Caco-2 (cell line): ENCODE measurements at regions not wholly inside any gene's neighbourhood (a gene's known extent, or its start where the extent isn't known, plus 50 kb on each side); places are given as distances from the start of the nearest gene placed in this dataset.
A peak's percentile ranks its signal among the peaks of the same experiment; 100 is the strongest.
"Not testable (repeated sequence)": the region's sequence is repeated elsewhere in the genome, so short reads cannot be mapped to it uniquely, and the experiment has no call there.

ENCODE experiments used
- BruUV-seq: library from RNA; stranded (reverse); fragments of 400-500 nt; replicated peaks from 2 replicates; lab custom pipeline; 2021; lab: Mats Ljungman, UMichigan
- CTCF ChIA-PET: fragments of 300-600 bp; sonication (Branson Sonifier 250); formaldehyde crosslinking; loops from one replicate; lab custom pipeline; 2022; ENCODE audit warnings: antibody characterized with exemption; lab: Charles Lee
- POLR2A ChIA-PET: fragments of 300-600 bp; sonication (Branson Sonifier 250); formaldehyde crosslinking; loops from one replicate; lab custom pipeline; 2022; ENCODE audit warnings: antibody characterized with exemption; lab: Charles Lee
- DNase-seq, 2 experiments: peaks; one replicate each; pipeline versions ENCODE4 v3.0.0 to v3.0.0-alpha.2; 2020 to 2022
- H3K27me3 ChIP-seq: replicated peaks from 2 replicates; pipeline ENCODE4 v1.6.0; 2011; ENCODE audit warnings: low read length; ENCODE audit not compliant: control insufficient read depth, insufficient read depth
- H3K36me3 ChIP-seq: 2 replicates; pipeline ENCODE4 v1.5.1; 2011; ENCODE audit warnings: low read length; ENCODE audit not compliant: control insufficient read depth, insufficient read depth
- H3K4me1 ChIP-seq: fragments of 250-450 bp; sonication (Bioruptor Pico); 2 replicates; pipeline ENCODE4 v1.5.1; 2020; ENCODE audit warnings: mild to moderate bottlenecking
- H3K4me3 ChIP-seq: 2 replicates; pipeline ENCODE4 v1.5.1; 2011; ENCODE audit warnings: low read depth, mild to moderate bottlenecking, control low read depth, low read length
- H3K9me3 ChIP-seq: fragments of 250-450 bp; sonication (Bioruptor Pico); 2 replicates; pipeline ENCODE4 v1.5.1; 2020; ENCODE audit warnings: mild to moderate bottlenecking, moderate library complexity
- H3K27ac Mint-ChIP-seq: one replicate; pipeline ENCODE4 v1.8.0; 2022; ENCODE audit warnings: mixed read lengths; ENCODE audit not compliant: unreplicated experiment
- H3K27me3 Mint-ChIP-seq: one replicate; pipeline ENCODE4 v1.8.0; 2022; ENCODE audit warnings: mixed read lengths; ENCODE audit not compliant: insufficient read depth, unreplicated experiment
- H3K36me3 Mint-ChIP-seq: one replicate; pipeline ENCODE4 v1.8.0; 2022; ENCODE audit warnings: mild to moderate bottlenecking, mixed read lengths; ENCODE audit not compliant: insufficient read depth, unreplicated experiment
- H3K4me1 Mint-ChIP-seq: one replicate; pipeline ENCODE4 v1.8.0; 2022; ENCODE audit warnings: low read depth, mixed read lengths; ENCODE audit not compliant: unreplicated experiment
- H3K4me3 Mint-ChIP-seq: one replicate; pipeline ENCODE4 v1.8.0; 2022; ENCODE audit warnings: mild to moderate bottlenecking, moderate library complexity, mixed read lengths; ENCODE audit not compliant: unreplicated experiment
- H3K9me3 Mint-ChIP-seq: one replicate; pipeline ENCODE4 v1.8.0; 2022; ENCODE audit warnings: mixed read lengths; ENCODE audit not compliant: unreplicated experiment
- CTCF ChIP-seq, 2 experiments: fragments of 200-600 bp in 1 of 2; IDR thresholded peaks; 1 replicate in 1 of 2; 2 replicates in 1 of 2; pipeline versions ENCODE4 v1.5.1 to v1.8.0; 2011 to 2022; ENCODE audit warnings: antibody characterized with exemption in 1 of 2, control low read depth in 1 of 2, inconsistent platforms in 1 of 2, low read depth in 1 of 2, low read length in 1 of 2, mild to moderate bottlenecking in 1 of 2, moderate library complexity in 1 of 2; ENCODE audit not compliant: insufficient read depth in 1 of 2, severe bottlenecking in 1 of 2, unreplicated experiment in 1 of 2
- intact Hi-C: fragments of 100-400 bp; cut with micrococcal nuclease; formaldehyde crosslinking; loops from one replicate; pipeline ENCODE4 v1.10.0; 2022; ENCODE audit not compliant: unreplicated experiment

- H3K9me3 Mint-ChIP-seq = peaks cover 28% of the 10 kb centered on the region
- no TSS peak for BruUV-seq
- H3K4me3 Mint-ChIP-seq = no peak overlapping the region
- Histone ChIP-seq H3K27me3 (no peaks in the 10 kb centered on the region), H3K4me1 (peaks cover 5% of the 10 kb centered on the region; the same call in 1 of the 2 replicates), H3K36me3 (no peaks in the 10 kb centered on the region), H3K9me3 (0 out of 2 replicates have a peak, but pooled peaks cover 4% of the 10 kb centered on the region), H3K4me3 (no peak overlapping the region)
- intact Hi-C loops = loop anchor here (5.0 kb wide), 1 partner anchor 54 kb away; no protein-coding TSS in a partner anchor
- peaks cover 21% of the 10 kb centered on the region for H3K4me1 Mint-ChIP-seq
- H3K36me3 Mint-ChIP-seq = no peaks in the 10 kb centered on the region
- ChIA-PET POLR2A (no interaction called here), CTCF (no interaction called here)
- peak overlapping the region; percentile 10 for H3K27ac Mint-ChIP-seq
- H3K27me3 Mint-ChIP-seq = no peaks in the 10 kb centered on the region
- DNase-seq = no peak
- TF ChIP-seq CTCF (IDR thresholded peaks at IDR 0.05; ENCODE audit: insufficient read depth in 1 of 2, low read depth in 1 of 2, low read length in 1 of 2, severe bottlenecking in 1 of 2, unreplicated experiment in 1 of 2) = no peak
These were observed 113.7 kb upstream of the RUNX1 start for GRCh38 chr21:35162831-35163230.

GRCh38 chr21:35159881-35160280 is 110.8 kb upstream of the RUNX1 start:
- H3K27me3 ChIP-seq = no peaks in the 10 kb centered on the region
- Mint-ChIP-seq H3K27ac (no peak overlapping the region), H3K36me3 (no peaks in the 10 kb centered on the region), H3K27me3 (no peaks in the 10 kb centered on the region), H3K9me3 (peaks cover 30% of the 10 kb centered on the region), H3K4me3 (no peak overlapping the region), H3K4me1 (peaks cover 24% of the 10 kb centered on the region)
- no TSS peak for BruUV-seq
- DNase-seq = no peak
- no peak overlapping the region for H3K4me3 ChIP-seq
- 0 out of 2 replicates have a peak, but pooled peaks cover 11% of the 10 kb centered on the region for H3K9me3 ChIP-seq
- intact Hi-C loops = loop anchor here (5.0 kb wide), 1 partner anchor 57 kb away; no protein-coding TSS in a partner anchor
- ChIA-PET POLR2A (no interaction called here), CTCF (no interaction called here)
- no peaks in the 10 kb centered on the region for H3K36me3 ChIP-seq
- TF ChIP-seq CTCF (IDR thresholded peaks at IDR 0.05; ENCODE audit: insufficient read depth in 1 of 2, low read depth in 1 of 2, low read length in 1 of 2, severe bottlenecking in 1 of 2, unreplicated experiment in 1 of 2) = no peak
- peaks cover 12% of the 10 kb centered on the region; the same call in 1 of the 2 replicates for H3K4me1 ChIP-seq

GRCh38 chr21:35157374-35157773 is 108.3 kb upstream of the RUNX1 start:
- H3K27me3 Mint-ChIP-seq, H3K27me3 ChIP-seq, CTCF ChIA-PET, H3K4me3 Mint-ChIP-seq, POLR2A ChIA-PET, H3K4me3 ChIP-seq, H3K36me3 ChIP-seq, DNase-seq, BruUV-seq, intact Hi-C loops, H3K27ac Mint-ChIP-seq, H3K4me1 ChIP-seq, H3K4me1 Mint-ChIP-seq, H3K36me3 Mint-ChIP-seq: not testable (repeated sequence)
- 0 out of 2 replicates have a peak, but pooled peaks cover 11% of the 10 kb centered on the region for H3K9me3 ChIP-seq
- H3K9me3 Mint-ChIP-seq = peaks cover 31% of the 10 kb centered on the region
